Stimulated activated naive B cell treated with anti-CD40 and anti-IgM and Interleukin-4, amounts not matched to agents 10 μg/mL and 1 μg/mL and 100 μg/mL, for 72 hours (primary cell): ENCODE measurements at regions not wholly inside any gene's neighbourhood (a gene's known extent, or its start where the extent isn't known, plus 50 kb on each side); places are given as distances from the start of the nearest gene placed in this dataset.

Source experiments
- ATAC-seq, 2 donors: fragments of 150-1000 bp; cut with Tn5 transposase; replicated peaks; 2 replicates each; pipeline ENCODE4 v1.10.0; 2021; ENCODE audit warnings: moderate library complexity in 1 of 2
- DNase-seq: peaks from one replicate; pipeline ENCODE4 v3.0.0; 2021
- H3K27ac Mint-ChIP-seq: one replicate; pipeline ENCODE4 v1.8.0; 2022; ENCODE audit warnings: mild to moderate bottlenecking, mixed read lengths
- H3K27me3 Mint-ChIP-seq, 2 donors: one replicate each; pipeline ENCODE4 v1.8.0; 2022; ENCODE audit warnings: mixed read lengths in 2 of 2
- H3K36me3 Mint-ChIP-seq, 2 donors: one replicate each; pipeline ENCODE4 v1.8.0; 2022; ENCODE audit warnings: mixed read lengths in 2 of 2, mild to moderate bottlenecking in 1 of 2
- H3K4me1 Mint-ChIP-seq, 2 donors: one replicate each; pipeline ENCODE4 v1.8.0; 2022; ENCODE audit warnings: mixed read lengths in 2 of 2, mild to moderate bottlenecking in 1 of 2
- H3K4me3 Mint-ChIP-seq, 2 donors: one replicate each; pipeline ENCODE4 v1.8.0; 2022; ENCODE audit warnings: mild to moderate bottlenecking in 2 of 2, mixed read lengths in 2 of 2, moderate library complexity in 1 of 2
- H3K9me3 Mint-ChIP-seq, 2 donors: one replicate each; pipeline ENCODE4 v1.8.0; 2022; ENCODE audit warnings: mixed read lengths in 2 of 2, mild to moderate bottlenecking in 1 of 2

DNA sequence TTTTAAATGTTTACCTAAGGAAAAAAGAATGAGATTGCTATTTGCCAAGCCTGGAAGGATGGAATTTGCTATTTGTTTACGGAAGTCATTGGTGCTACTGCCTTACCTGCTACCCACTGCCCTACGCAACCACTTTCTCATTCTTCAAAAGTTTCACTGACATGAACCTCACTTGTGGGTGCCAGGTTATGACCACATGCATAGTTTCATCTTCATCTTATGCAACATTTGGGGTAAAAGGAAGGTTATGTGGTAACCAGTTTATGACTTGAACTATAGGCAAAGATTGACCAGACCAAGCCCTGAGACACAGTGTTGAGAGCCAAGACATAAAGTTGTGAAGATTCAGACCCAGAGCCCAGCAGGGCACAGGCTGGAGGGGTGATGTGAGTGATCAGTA lies 142.5 kb downstream of the LACC1 start:
- H3K4me3 Mint-ChIP-seq, result no peak overlapping the region
- no peak overlapping the region for H3K27ac Mint-ChIP-seq
- no peak for DNase-seq
- peaks cover 10 to 15% of the 10 kb centered on the region in 2 donors for H3K4me1 Mint-ChIP-seq
- peaks cover 7 to 8% of the 10 kb centered on the region in 2 donors for H3K27me3 Mint-ChIP-seq
- no peak for ATAC-seq
- H3K9me3 Mint-ChIP-seq, result no peaks in the 10 kb centered on the region
- no peaks in the 10 kb centered on the region for H3K36me3 Mint-ChIP-seq

DNA sequence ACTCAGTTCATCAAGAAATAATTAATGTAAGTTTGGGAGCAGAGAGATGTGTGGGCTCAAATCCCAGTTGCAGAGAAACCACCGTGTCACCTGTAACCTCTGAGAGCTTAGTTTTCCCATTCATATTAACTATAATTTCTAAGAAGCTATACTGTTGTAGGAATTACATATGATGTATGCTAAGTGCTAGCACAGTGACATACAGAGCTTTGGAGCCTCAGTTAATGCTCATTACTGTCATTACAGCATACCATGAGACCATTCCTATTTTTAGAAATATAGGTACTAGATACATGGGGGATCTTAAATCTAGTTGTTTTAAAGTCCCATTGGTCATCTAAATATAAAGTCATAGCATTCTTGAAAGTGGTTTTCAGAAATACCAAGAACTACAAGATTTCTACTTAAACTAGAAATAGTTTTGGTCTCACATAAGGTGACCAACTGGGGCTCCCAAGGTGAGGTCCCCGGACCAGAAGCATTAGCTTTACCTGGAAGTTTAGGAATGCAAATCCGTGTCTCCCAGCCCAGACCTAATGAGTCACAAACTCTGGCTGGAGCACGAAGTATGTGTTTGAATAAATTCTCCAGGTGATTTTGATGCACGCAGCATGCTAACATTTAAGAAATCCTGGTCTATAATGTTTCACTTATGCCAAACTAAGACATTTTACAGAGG lies 144.6 kb downstream of the LACC1 start:
- Mint-ChIP-seq H3K9me3 (no peaks in the 10 kb centered on the region), H3K4me1 (no peaks in the 10 kb centered on the region), H3K27ac (no peak overlapping the region), H3K27me3 (peaks cover 7 to 8% of the 10 kb centered on the region in 2 donors), H3K4me3 (no peak overlapping the region), H3K36me3 (no peaks in the 10 kb centered on the region)
- no peak for DNase-seq
- no peak for ATAC-seq

GRCh38 chr13:44024846-44025195 lies 145.1 kb downstream of the LACC1 start:
- Mint-ChIP-seq H3K27ac (no peak overlapping the region), H3K36me3 (no peaks in the 10 kb centered on the region), H3K9me3 (no peaks in the 10 kb centered on the region), H3K4me1 (no peaks in the 10 kb centered on the region), H3K4me3 (no peak overlapping the region), H3K27me3 (peaks cover 7 to 8% of the 10 kb centered on the region in 2 donors)
- DNase-seq (no peak), ATAC-seq (no peak)

DNA sequence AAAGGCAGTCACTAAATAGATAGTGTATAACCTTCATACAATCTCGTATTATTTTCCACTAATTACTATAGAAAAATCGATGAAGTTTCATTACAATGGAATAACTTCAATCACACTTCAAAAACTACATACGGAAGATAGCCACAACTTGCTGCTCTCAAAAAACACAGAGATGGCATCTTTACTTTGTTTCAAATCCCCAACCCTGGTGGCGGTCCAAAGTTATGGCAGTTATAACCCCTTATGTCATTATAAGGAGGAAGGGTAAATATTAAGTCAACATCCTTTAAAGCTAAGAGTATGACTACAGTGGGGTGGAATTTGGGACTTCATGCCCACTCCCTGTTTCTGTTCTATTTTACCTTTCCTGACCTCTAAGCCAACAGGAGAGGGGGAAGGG lies 146.5 kb downstream of the LACC1 start:
- Mint-ChIP-seq H3K4me1 (no peaks in the 10 kb centered on the region), H3K36me3 (no peaks in the 10 kb centered on the region), H3K27ac (no peak overlapping the region), H3K9me3 (no peaks in the 10 kb centered on the region), H3K27me3 (peaks cover 7 to 8% of the 10 kb centered on the region in 2 donors), H3K4me3 (no peak overlapping the region)
- ATAC-seq (no peak), DNase-seq (no peak)

GRCh38 chr13:44028734-44029133 lies 149.0 kb downstream of the LACC1 start:
- no peaks in the 10 kb centered on the region for H3K4me1 Mint-ChIP-seq
- DNase-seq, result no peak
- no peaks in the 10 kb centered on the region for H3K36me3 Mint-ChIP-seq
- no peak overlapping the region for H3K27ac Mint-ChIP-seq
- H3K4me3 Mint-ChIP-seq, result no peak overlapping the region
- ATAC-seq, result no peak
- H3K27me3 Mint-ChIP-seq, result peaks cover 0 to 8% of the 10 kb centered on the region in 2 donors
- H3K9me3 Mint-ChIP-seq, result no peaks in the 10 kb centered on the region

DNA sequence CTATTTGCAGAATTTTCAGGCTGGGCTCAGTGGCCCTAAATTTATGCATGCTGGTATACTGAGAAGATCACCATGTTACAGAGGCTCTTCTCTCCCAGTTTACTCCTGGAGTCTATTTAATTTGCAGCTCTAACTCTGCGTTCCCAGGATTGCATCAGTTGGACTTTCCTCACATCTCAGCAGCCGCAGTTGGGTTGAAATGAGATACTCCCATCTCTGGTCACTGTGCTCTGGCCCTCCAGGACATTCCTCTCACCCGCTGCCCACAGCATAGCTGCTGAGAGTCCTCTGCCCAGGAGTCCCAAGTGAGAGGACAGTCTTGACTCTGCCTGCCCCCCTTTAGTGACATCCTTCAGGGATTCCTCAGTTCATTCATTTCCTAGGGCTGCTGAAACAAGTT lies 150.9 kb downstream of the LACC1 start:
- no peaks in the 10 kb centered on the region for H3K4me1 Mint-ChIP-seq
- H3K9me3 Mint-ChIP-seq, result no peaks in the 10 kb centered on the region
- ATAC-seq (no peak), DNase-seq (no peak)
- H3K36me3 Mint-ChIP-seq, result no peaks in the 10 kb centered on the region
- H3K27ac Mint-ChIP-seq, result no peak overlapping the region
- H3K4me3 Mint-ChIP-seq, result no peak overlapping the region
- H3K27me3 Mint-ChIP-seq, result peaks cover 9 to 18% of the 10 kb centered on the region in 2 donors

DNA sequence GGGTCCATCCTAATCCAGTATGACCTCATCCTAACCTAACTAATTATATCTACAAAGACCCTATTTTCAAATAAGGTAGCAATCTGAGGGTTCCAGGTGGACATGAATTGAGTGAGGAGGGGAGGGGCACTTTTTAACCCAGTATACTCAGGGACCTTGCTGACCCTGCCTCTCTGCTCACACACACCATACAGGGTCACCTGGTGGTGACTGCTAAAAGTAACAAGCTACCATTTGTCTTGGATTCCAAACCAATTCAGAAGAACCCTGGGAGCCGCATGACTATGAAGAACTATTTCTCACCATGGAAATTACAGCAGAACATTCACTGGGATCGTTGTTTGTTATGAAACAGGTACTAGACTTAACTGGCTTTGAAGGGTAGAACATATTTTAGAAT lies 151.9 kb downstream of the LACC1 start:
- Mint-ChIP-seq H3K4me3 (no peak overlapping the region), H3K27ac (no peak overlapping the region), H3K27me3 (peaks cover 11 to 14% of the 10 kb centered on the region in 2 donors), H3K9me3 (no peaks in the 10 kb centered on the region), H3K4me1 (no peaks in the 10 kb centered on the region), H3K36me3 (no peaks in the 10 kb centered on the region)
- ATAC-seq (no peak), DNase-seq (no peak)

GRCh38 chr13:44032802-44033201 lies 153.1 kb downstream of the LACC1 start:
- H3K9me3 Mint-ChIP-seq, result no peaks in the 10 kb centered on the region
- H3K27me3 Mint-ChIP-seq, result peaks cover 11 to 13% of the 10 kb centered on the region in 2 donors
- H3K4me3 Mint-ChIP-seq, result no peak overlapping the region
- DNase-seq (no peak), ATAC-seq (no peak)
- no peak overlapping the region for H3K27ac Mint-ChIP-seq
- H3K36me3 Mint-ChIP-seq, result no peaks in the 10 kb centered on the region
- no peaks in the 10 kb centered on the region for H3K4me1 Mint-ChIP-seq

GRCh38 chr13:44035400-44035799 lies 155.7 kb downstream of the LACC1 start:
- no peaks in the 10 kb centered on the region for H3K4me1 Mint-ChIP-seq
- peaks cover 14 to 19% of the 10 kb centered on the region in 2 donors for H3K27me3 Mint-ChIP-seq

DNA sequence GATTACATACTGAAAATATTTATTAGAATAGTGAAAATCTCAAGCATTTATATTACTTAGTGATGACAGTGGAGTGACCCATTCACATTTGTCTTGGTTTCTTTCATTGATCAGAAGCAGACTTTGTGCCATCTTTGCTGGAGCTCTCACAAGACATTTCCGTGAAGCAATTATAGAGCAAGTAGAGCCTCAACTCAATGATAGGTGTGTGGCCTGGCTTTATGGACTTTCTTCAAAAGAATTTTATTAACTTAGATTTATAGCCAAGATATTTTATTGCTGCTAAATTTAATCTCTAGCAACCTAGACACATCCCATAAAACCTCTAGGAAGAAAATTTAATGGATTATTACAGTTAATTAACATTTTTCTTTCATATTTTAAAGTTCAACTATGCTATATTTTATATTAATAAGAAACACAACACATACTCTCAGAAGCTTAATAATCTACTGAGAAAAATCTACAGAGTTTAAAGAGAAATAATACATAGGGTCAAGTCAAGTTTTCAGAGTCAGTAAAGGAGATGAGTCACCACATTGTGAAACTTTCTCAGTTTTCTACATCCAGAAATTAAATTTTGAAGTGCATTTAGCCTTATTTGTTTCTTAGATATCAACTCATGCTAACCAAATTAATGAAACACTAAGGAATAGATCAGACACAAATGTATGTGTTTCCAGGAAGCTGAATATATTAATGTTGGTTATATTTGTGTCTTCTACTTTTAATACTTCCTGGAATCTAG lies 160.5 kb downstream of the LACC1 start:
- H3K4me1 Mint-ChIP-seq, result no peaks in the 10 kb centered on the region
- no peak overlapping the region for H3K27ac Mint-ChIP-seq
- no peak for DNase-seq
- H3K27me3 Mint-ChIP-seq, result peaks cover 10 to 12% of the 10 kb centered on the region in 2 donors
- no peaks in the 10 kb centered on the region for H3K9me3 Mint-ChIP-seq
- H3K36me3 Mint-ChIP-seq, result no peaks in the 10 kb centered on the region
- no peak for ATAC-seq
- H3K4me3 Mint-ChIP-seq, result no peak overlapping the region

More at GRCh38 chr13:44035400-44035799, 155.7 kb downstream of the LACC1 start:
- Mint-ChIP-seq H3K9me3 (no peaks in the 10 kb centered on the region), H3K4me3 (no peak overlapping the region), H3K27ac (no peak overlapping the region), H3K36me3 (no peaks in the 10 kb centered on the region)
- ATAC-seq (no peak), DNase-seq (no peak)

GRCh38 chr13:44040818-44041100 lies 161.1 kb downstream of the LACC1 start:
- H3K4me1 Mint-ChIP-seq, result no peaks in the 10 kb centered on the region
- H3K27ac Mint-ChIP-seq, result no peak overlapping the region
- H3K9me3 Mint-ChIP-seq, result no peaks in the 10 kb centered on the region
- no peak for ATAC-seq
- peaks cover 10 to 11% of the 10 kb centered on the region in 2 donors for H3K27me3 Mint-ChIP-seq
- DNase-seq, result no peak
- H3K4me3 Mint-ChIP-seq, result no peak overlapping the region
- no peaks in the 10 kb centered on the region for H3K36me3 Mint-ChIP-seq

GRCh38 chr13:44044547-44045179 lies 165.0 kb downstream of the LACC1 start:
- Mint-ChIP-seq H3K27me3 (peaks cover 15 to 18% of the 10 kb centered on the region in 2 donors), H3K27ac (no peak overlapping the region), H3K4me3 (no peak overlapping the region), H3K36me3 (no peaks in the 10 kb centered on the region), H3K9me3 (no peaks in the 10 kb centered on the region), H3K4me1 (no peaks in the 10 kb centered on the region)
- no peak for DNase-seq
- ATAC-seq, result no peak

DNA sequence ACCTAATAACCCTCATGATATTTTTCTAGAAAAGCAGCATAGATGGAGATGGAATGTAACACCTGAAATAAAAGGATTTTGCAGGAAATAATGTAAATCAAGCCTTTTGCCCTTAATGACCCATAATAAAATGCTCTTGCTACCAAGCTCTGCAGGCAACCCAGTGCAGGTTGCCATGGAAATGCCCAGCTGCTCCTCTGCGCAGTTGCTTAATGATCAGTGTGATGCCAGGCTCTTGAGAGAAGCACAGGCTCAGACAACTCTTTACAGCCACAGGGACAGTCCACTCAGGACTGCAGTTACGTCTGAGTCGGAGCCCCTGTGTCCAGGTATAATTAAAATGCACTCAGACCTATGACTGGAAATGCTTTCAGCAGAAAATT lies 165.5 kb downstream of the LACC1 start:
- Mint-ChIP-seq H3K27me3 (peaks cover 15 to 18% of the 10 kb centered on the region in 2 donors), H3K4me1 (no peaks in the 10 kb centered on the region), H3K4me3 (no peak overlapping the region), H3K9me3 (no peaks in the 10 kb centered on the region), H3K27ac (no peak overlapping the region), H3K36me3 (no peaks in the 10 kb centered on the region)
- ATAC-seq (no peak), DNase-seq (no peak)

GRCh38 chr13:44046428-44046827 lies 166.7 kb downstream of the LACC1 start:
- ATAC-seq, result no peak
- H3K36me3 Mint-ChIP-seq, result no peaks in the 10 kb centered on the region

DNA sequence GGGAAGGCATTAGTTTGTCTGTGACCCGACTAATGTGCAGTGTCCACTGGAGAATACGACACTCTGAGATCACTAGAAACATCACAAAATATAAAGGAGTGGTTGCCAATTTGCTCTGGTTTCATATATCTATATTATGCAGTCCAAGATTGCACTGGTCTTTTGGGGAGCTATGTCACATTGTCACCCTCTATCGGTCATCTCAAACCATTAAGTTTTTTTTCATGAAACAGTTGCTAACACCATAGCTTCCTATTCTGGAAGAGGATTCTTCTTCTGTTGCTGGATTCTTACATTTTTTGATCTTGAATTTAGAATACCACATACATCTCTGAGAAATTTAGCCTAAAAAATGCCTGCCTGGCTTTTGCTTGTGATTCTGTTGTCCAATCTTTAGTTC lies 168.6 kb downstream of the LACC1 start:
- H3K9me3 Mint-ChIP-seq, result no peaks in the 10 kb centered on the region
- H3K27ac Mint-ChIP-seq, result no peak overlapping the region
- no peak for DNase-seq
- no peak for ATAC-seq
- no peak overlapping the region for H3K4me3 Mint-ChIP-seq
- H3K27me3 Mint-ChIP-seq, result peaks cover 21 to 25% of the 10 kb centered on the region in 2 donors
- H3K4me1 Mint-ChIP-seq, result no peaks in the 10 kb centered on the region
- no peaks in the 10 kb centered on the region for H3K36me3 Mint-ChIP-seq

More at GRCh38 chr13:44046428-44046827, 166.7 kb downstream of the LACC1 start:
- no peak for DNase-seq
- no peak overlapping the region for H3K4me3 Mint-ChIP-seq
- H3K9me3 Mint-ChIP-seq, result no peaks in the 10 kb centered on the region
- H3K27me3 Mint-ChIP-seq, result peaks cover 15 to 18% of the 10 kb centered on the region in 2 donors
- no peaks in the 10 kb centered on the region for H3K4me1 Mint-ChIP-seq
- no peak overlapping the region for H3K27ac Mint-ChIP-seq
